ENCODE measurements at regions not wholly inside any gene's neighbourhood (a gene's known extent, or its start where the extent isn't known, plus 50 kb on each side); places are given as distances from the start of the nearest gene placed in this dataset.

DNA sequence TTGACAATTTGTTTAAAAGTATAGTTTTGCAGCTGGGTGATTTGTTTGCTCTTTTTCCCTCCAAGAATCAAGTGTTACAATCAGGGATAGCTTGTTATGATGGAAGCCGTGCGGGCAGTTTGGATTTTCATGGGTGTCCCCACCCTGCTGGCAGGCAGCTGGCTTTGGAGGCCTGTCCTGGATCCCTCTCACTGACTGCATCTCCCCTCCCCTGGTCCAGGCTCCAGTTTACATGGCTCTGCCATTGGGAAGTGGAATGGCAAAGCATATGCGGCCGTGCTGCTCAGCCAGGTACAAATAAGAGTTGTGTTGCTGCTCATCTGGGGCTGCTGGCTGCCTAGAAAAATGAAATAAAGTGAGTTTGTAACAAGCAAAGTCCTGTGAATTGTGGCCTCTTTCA, 76.0 kb downstream of the CXCL12 start:
- TF ChIP-seq, protein P1, sequence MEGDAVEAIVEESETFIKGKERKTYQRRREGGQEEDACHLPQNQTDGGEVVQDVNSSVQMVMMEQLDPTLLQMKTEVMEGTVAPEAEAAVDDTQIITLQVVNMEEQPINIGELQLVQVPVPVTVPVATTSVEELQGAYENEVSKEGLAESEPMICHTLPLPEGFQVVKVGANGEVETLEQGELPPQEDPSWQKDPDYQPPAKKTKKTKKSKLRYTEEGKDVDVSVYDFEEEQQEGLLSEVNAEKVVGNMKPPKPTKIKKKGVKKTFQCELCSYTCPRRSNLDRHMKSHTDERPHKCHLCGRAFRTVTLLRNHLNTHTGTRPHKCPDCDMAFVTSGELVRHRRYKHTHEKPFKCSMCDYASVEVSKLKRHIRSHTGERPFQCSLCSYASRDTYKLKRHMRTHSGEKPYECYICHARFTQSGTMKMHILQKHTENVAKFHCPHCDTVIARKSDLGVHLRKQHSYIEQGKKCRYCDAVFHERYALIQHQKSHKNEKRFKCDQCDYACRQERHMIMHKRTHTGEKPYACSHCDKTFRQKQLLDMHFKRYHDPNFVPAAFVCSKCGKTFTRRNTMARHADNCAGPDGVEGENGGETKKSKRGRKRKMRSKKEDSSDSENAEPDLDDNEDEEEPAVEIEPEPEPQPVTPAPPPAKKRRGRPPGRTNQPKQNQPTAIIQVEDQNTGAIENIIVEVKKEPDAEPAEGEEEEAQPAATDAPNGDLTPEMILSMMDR (IDR thresholded peaks at IDR 0.05) = no peak
- TF ChIP-seq POLR2A (IDR thresholded peaks at IDR 0.05) = no peak
